Adrenal gland (tissue), 5 donors: ENCODE measurements at regions not wholly inside any gene's neighbourhood (a gene's known extent, or its start where the extent isn't known, plus 50 kb on each side); places are given as distances from the start of the nearest gene placed in this dataset.

Experiments
- CTCF ChIP-seq, 6 experiments: fragments of 450-650 bp in 4 of 6; fragments of 200-600 bp in 2 of 6; sonication (generic) in 1 of 6; IDR thresholded peaks; 1 replicate in 5 of 6; 2 replicates in 1 of 6; pipeline versions ENCODE4 v1.5.1 to v1.8.0; 2016 to 2021; ENCODE audit warnings: antibody characterized with exemption in 6 of 6, mild to moderate bottlenecking in 2 of 6, moderate library complexity in 1 of 6
- POLR2A ChIP-seq, 2 donors: fragments of 450-650 bp; IDR thresholded peaks; one replicate each; pipeline ENCODE4 v1.6.1; 2017; ENCODE audit warnings: antibody characterized with exemption in 2 of 2, mild to moderate bottlenecking in 2 of 2, moderate library complexity in 1 of 2
- donor health status: DM: no; HTN: no; CAD: no.

GRCh38 chr7:86469680-86470295, 173.9 kb upstream of the GRM3 start:
- TF ChIP-seq CTCF (IDR thresholded peaks at IDR 0.05), result peak; percentile 50 to 82 (median 74)
- no peak for TF ChIP-seq POLR2A (IDR thresholded peaks at IDR 0.05)
